ENCODE measurements at regions not wholly inside any gene's neighbourhood (a gene's known extent, or its start where the extent isn't known, plus 50 kb on each side); places are given as distances from the start of the nearest gene placed in this dataset.
A peak's percentile ranks its signal among the peaks of the same experiment; 100 is the strongest.
"Not testable (repeated sequence)": the region's sequence is repeated elsewhere in the genome, so short reads cannot be mapped to it uniquely, and the experiment has no call there.

GRCh38 chr3:177807150-177807875, 610.0 kb upstream of the TBL1XR1 start:
- DNase-seq: no peak

GRCh38 chr3:177808928-177809478, 611.7 kb upstream of the TBL1XR1 start:
- not testable (repeated sequence) for DNase-seq

GRCh38 chr3:177810162-177810623, 612.9 kb upstream of the TBL1XR1 start:
- no peak for DNase-seq

GRCh38 chr3:177811112-177811511, 613.8 kb upstream of the TBL1XR1 start:
- no peak for DNase-seq

- DNase-seq: no peak
These were observed 614.6 kb upstream of the TBL1XR1 start for GRCh38 chr3:177811835-177812234.

GRCh38 chr3:177812492-177812891, 615.2 kb upstream of the TBL1XR1 start:
- DNase-seq: no peak

- DNase-seq: no peak
These were observed 616.0 kb upstream of the TBL1XR1 start for GRCh38 chr3:177813322-177813721.

- DNase-seq: no peak
These were observed 619.5 kb upstream of the TBL1XR1 start for GRCh38 chr3:177816667-177817208.

- DNase-seq: no peak
These were observed 620.5 kb upstream of the TBL1XR1 start for GRCh38 chr3:177817751-177818150.

- no peak for DNase-seq
These were observed 621.5 kb upstream of the TBL1XR1 start for GRCh38 chr3:177818712-177819240.

- DNase-seq: no peak
These were observed 623.5 kb upstream of the TBL1XR1 start for GRCh38 chr3:177820683-177821316.

- DNase-seq: no peak
These were observed 625.4 kb upstream of the TBL1XR1 start for GRCh38 chr3:177822681-177823096.

GRCh38 chr3:177823701-177824189, 626.5 kb upstream of the TBL1XR1 start:
- DNase-seq: no peak

- no peak for DNase-seq
These were observed 627.0 kb upstream of the TBL1XR1 start for GRCh38 chr3:177824190-177824786.

GRCh38 chr3:177824841-177825240, 627.6 kb upstream of the TBL1XR1 start:
- DNase-seq: no peak

GRCh38 chr3:177826253-177826652, 629.0 kb upstream of the TBL1XR1 start:
- no peak for DNase-seq

GRCh38 chr3:177827511-177828207, 630.4 kb upstream of the TBL1XR1 start:
- DNase-seq: no peak

- DNase-seq: no peak
These were observed 630.9 kb upstream of the TBL1XR1 start for GRCh38 chr3:177828208-177828565.

GRCh38 chr3:177830411-177830849, 633.1 kb upstream of the TBL1XR1 start:
- DNase-seq: no peak

GRCh38 chr3:177831361-177831760, 634.1 kb upstream of the TBL1XR1 start:
- DNase-seq: no peak

GRCh38 chr3:177832880-177833279, 635.6 kb upstream of the TBL1XR1 start:
- DNase-seq: peak; percentile 30 to 40

- peak; percentile 2 to 29 for DNase-seq
These were observed 636.0 kb upstream of the TBL1XR1 start for GRCh38 chr3:177833332-177833731.
